ENCODE measurements at regions not wholly inside any gene's neighbourhood (a gene's known extent, or its start where the extent isn't known, plus 50 kb on each side); places are given as distances from the start of the nearest gene placed in this dataset.

DNA sequence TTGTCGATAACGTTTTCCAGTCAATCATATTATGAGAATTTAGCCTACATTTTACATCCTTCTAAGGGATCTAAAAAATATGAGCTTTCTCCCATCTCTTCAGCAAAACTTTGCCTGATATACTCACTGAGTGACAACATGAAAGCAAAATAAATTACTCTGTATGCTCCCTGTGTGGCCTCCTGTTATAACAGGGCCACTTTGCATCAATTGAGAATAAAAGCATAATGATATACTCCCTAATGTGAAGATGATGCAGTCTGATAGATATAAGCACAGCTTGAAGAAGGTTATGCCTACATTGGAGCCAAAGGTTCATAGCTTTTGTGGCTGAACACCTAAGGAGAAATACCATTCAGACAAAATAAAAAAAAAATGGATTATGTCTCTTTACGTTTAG, 561.3 kb upstream of the ZNF717 start:
- TF ChIP-seq, protein P1, sequence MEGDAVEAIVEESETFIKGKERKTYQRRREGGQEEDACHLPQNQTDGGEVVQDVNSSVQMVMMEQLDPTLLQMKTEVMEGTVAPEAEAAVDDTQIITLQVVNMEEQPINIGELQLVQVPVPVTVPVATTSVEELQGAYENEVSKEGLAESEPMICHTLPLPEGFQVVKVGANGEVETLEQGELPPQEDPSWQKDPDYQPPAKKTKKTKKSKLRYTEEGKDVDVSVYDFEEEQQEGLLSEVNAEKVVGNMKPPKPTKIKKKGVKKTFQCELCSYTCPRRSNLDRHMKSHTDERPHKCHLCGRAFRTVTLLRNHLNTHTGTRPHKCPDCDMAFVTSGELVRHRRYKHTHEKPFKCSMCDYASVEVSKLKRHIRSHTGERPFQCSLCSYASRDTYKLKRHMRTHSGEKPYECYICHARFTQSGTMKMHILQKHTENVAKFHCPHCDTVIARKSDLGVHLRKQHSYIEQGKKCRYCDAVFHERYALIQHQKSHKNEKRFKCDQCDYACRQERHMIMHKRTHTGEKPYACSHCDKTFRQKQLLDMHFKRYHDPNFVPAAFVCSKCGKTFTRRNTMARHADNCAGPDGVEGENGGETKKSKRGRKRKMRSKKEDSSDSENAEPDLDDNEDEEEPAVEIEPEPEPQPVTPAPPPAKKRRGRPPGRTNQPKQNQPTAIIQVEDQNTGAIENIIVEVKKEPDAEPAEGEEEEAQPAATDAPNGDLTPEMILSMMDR (IDR thresholded peaks at IDR 0.05; ENCODE audit: low read length) = no peak
- no peak for TF ChIP-seq EZH2 (optimal IDR thresholded peaks at IDR 0.05; ENCODE audit: low read depth, low read length)
- no peak for TF ChIP-seq EZH2phosphoT487 (IDR thresholded peaks at IDR 0.05; ENCODE audit: low read length)
